HCT116 (cell line): ENCODE measurements at regions not wholly inside any gene's neighbourhood (a gene's known extent, or its start where the extent isn't known, plus 50 kb on each side); places are given as distances from the start of the nearest gene placed in this dataset.

Experiments used
- ATAC-seq: fragments of 200-7000 bp; cut with Tn5 transposase; 2 replicates; pipeline ENCODE4 v1.9.1; 2020; ENCODE audit warnings: mild to moderate bottlenecking, moderate library complexity
- BruUV-seq: library from RNA; stranded (reverse); fragments of 400-500 nt; replicated peaks from 2 replicates; lab custom pipeline; 2021; lab: Mats Ljungman, UMichigan
- CTCF ChIA-PET: fragments of 300-600 bp; sonication (Branson Sonifier 250); formaldehyde crosslinking; loops from one replicate; lab custom pipeline; 2021; ENCODE audit warnings: antibody characterized with exemption; lab: Charles Lee
- POLR2A ChIA-PET: fragments of 300-600, 350-600 bp; sonication (Branson Sonifier 250); formaldehyde crosslinking; loops from one replicate; lab custom pipeline; 2021; ENCODE audit warnings: antibody characterized with exemption; lab: Charles Lee
- RAD21 ChIA-PET, 2 experiments: fragments of 300-600 bp; sonication (Branson Sonifier 250); formaldehyde crosslinking; loops; one replicate each; lab custom pipeline; 2023; ENCODE audit warnings: low total read pairs in 2 of 2; ENCODE audit not compliant: uncharacterized antibody in 2 of 2, unreplicated experiment in 2 of 2, low non-redundant PET in 1 of 2; lab: Charles Lee
- DNase-seq: peaks from one replicate; pipeline ENCODE4 v3.0.0-alpha.2; 2010; ENCODE audit warnings: low read depth, low spot score
- H2AFZ ChIP-seq: fragments of 200-600 bp; shearing (Covaris generic), sonication (generic); 2 replicates; pipeline ENCODE4 v1.6.1; 2017; ENCODE audit warnings: low read depth, mixed run types, mixed read lengths, antibody characterized with exemption, low read length; ENCODE audit not compliant: poor library complexity, severe bottlenecking
- H3K27ac ChIP-seq: 2 replicates; pipeline ENCODE4 v1.5.1; 2012; ENCODE audit warnings: low read depth, low read length
- H3K27me3 ChIP-seq: fragments of 200-600 bp; sonication (generic); 2 replicates; pipeline ENCODE4 v1.6.1; 2016; ENCODE audit warnings: mixed run types, low read length, mixed read lengths; ENCODE audit not compliant: insufficient read depth
- H3K36me3 ChIP-seq, 2 experiments: fragments of 200-500 bp in 1 of 2; fragments of 200-600 bp in 1 of 2; sonication (Bioruptor generic) in 1 of 2; sonication (generic) in 1 of 2; 2 replicates each; pipeline versions ENCODE4 v1.5.1 to v1.6.1; 2014 to 2016; ENCODE audit warnings: low read length in 2 of 2, inconsistent platforms in 1 of 2, mixed read lengths in 1 of 2, mixed run types in 1 of 2; ENCODE audit not compliant: insufficient read depth in 2 of 2, control insufficient read depth in 1 of 2
- H3K4me1 ChIP-seq, 2 experiments: fragments of 200-600 bp in 1 of 2; sonication (generic) in 1 of 2; 2 replicates each; pipeline versions ENCODE4 v1.5.1 to v1.6.1; 2012 to 2017; ENCODE audit warnings: low read length in 2 of 2, inconsistent platforms in 1 of 2, mild to moderate bottlenecking in 1 of 2, mixed read lengths in 1 of 2, mixed run types in 1 of 2, moderate library complexity in 1 of 2; ENCODE audit not compliant: insufficient read depth in 2 of 2, control insufficient read depth in 1 of 2
- H3K4me2 ChIP-seq: fragments of 200-600 bp; sonication (generic); 2 replicates; pipeline ENCODE4 v1.6.1; 2017; ENCODE audit warnings: mixed run types, low read length, mixed read lengths
- H3K4me3 ChIP-seq, 2 experiments: fragments of 200-600 bp in 1 of 2; sonication (generic) in 1 of 2; replicated peaks in 1 of 2; 2 replicates each; pipeline ENCODE4 v1.5.1; 2011 to 2016; ENCODE audit warnings: low read length in 2 of 2, control low read depth in 1 of 2, low read depth in 1 of 2, mild to moderate bottlenecking in 1 of 2, mixed read lengths in 1 of 2, mixed run types in 1 of 2
- H3K79me2 ChIP-seq: fragments of 200-600 bp; sonication (generic); 2 replicates; pipeline ENCODE4 v1.6.1; 2017; ENCODE audit warnings: mild to moderate bottlenecking, mixed run types, low read length, moderate library complexity, mixed read lengths; ENCODE audit not compliant: insufficient read depth
- H3K9ac ChIP-seq: fragments of 200-600 bp; sonication (generic); 2 replicates; pipeline ENCODE4 v1.6.1; 2016; ENCODE audit warnings: low read length, mixed read lengths
- H3K9me2 ChIP-seq: fragments of 200-600 bp; sonication (generic), shearing (Covaris generic); 2 replicates; pipeline ENCODE4 v1.6.1; 2017; ENCODE audit warnings: mixed run types, mild to moderate bottlenecking, moderate library complexity; ENCODE audit not compliant: insufficient read depth
- H3K9me3 ChIP-seq, 2 experiments: fragments of 200-500 bp in 1 of 2; fragments of 200-600 bp in 1 of 2; sonication (Bioruptor generic) in 1 of 2; sonication (generic) in 1 of 2; 2 replicates each; pipeline ENCODE4 v1.6.1; 2014 to 2017; ENCODE audit warnings: low read length in 2 of 2, mixed read lengths in 2 of 2, inconsistent platforms in 1 of 2, low read depth in 1 of 2, mild to moderate bottlenecking in 1 of 2, mixed run types in 1 of 2, moderate library complexity in 1 of 2; ENCODE audit not compliant: control insufficient read depth in 1 of 2, insufficient read depth in 1 of 2
- H4K20me1 ChIP-seq: fragments of 200-600 bp; sonication (generic), shearing (Covaris generic); 2 replicates; pipeline ENCODE4 v1.6.1; 2017; ENCODE audit warnings: mixed run types, mild to moderate bottlenecking, moderate library complexity; ENCODE audit not compliant: insufficient read depth
- CBX3 ChIP-seq: IDR thresholded peaks from 2 replicates; pipeline ENCODE4 v1.6.1; 2012; ENCODE audit warnings: low read depth
- CEBPB ChIP-seq: IDR thresholded peaks from 2 replicates; pipeline ENCODE4 v1.6.1; 2012; ENCODE audit warnings: low read depth
- EGR1 ChIP-seq: IDR thresholded peaks from 2 replicates; pipeline ENCODE4 v1.6.1; 2012; ENCODE audit warnings: low read depth
- ELF1 ChIP-seq: IDR thresholded peaks from 2 replicates; pipeline ENCODE4 v1.6.1; 2012; ENCODE audit warnings: low read depth, borderline replicate concordance
- EZH2 ChIP-seq: fragments of 200-600 bp; sonication (generic); IDR thresholded peaks from 2 replicates; pipeline ENCODE4 v1.6.1; 2017; ENCODE audit warnings: antibody characterized with exemption, mixed run types
- EZH2phosphoT487 ChIP-seq: fragments of 200-600 bp; IDR thresholded peaks from 2 replicates; pipeline ENCODE4 v1.6.1; 2018; ENCODE audit warnings: antibody characterized with exemption, borderline replicate concordance
- FOSL1 ChIP-seq: IDR thresholded peaks from 2 replicates; pipeline ENCODE4 v1.6.1; 2012; ENCODE audit warnings: low read depth
- JUND ChIP-seq: IDR thresholded peaks from 2 replicates; pipeline ENCODE4 v1.6.1; 2012
- POLR2A ChIP-seq: IDR thresholded peaks from 2 replicates; pipeline ENCODE4 v1.7.0; 2011; ENCODE audit warnings: borderline replicate concordance; ENCODE audit not compliant: insufficient read depth, insufficient read length; ENCODE audit errors: extremely low read depth
- POLR2AphosphoS5 ChIP-seq: IDR thresholded peaks from 2 replicates; pipeline ENCODE4 v1.6.1; 2011; ENCODE audit warnings: mild to moderate bottlenecking, low read depth, low read length, moderate library complexity
- SIN3A ChIP-seq: IDR thresholded peaks from 2 replicates; pipeline ENCODE4 v1.6.1; 2012; ENCODE audit warnings: low read depth
- SP1 ChIP-seq: IDR thresholded peaks from 2 replicates; pipeline ENCODE4 v1.6.1; 2012; ENCODE audit warnings: low read depth
- SRF ChIP-seq: IDR thresholded peaks from 2 replicates; pipeline ENCODE4 v1.6.1; 2012; ENCODE audit warnings: low read depth
- ZFX ChIP-seq: fragments of 450-650 bp; IDR thresholded peaks from 2 replicates; pipeline ENCODE4 v1.6.1; 2017
- intact Hi-C: fragments of 100-400 bp; cut with micrococcal nuclease; formaldehyde crosslinking; loops from 2 replicates; pipeline ENCODE4 v1.10.0; 2022
- TF ChIP-seq, protein P1 (sequence below), 3 experiments: fragments of 200-600 bp in 1 of 3; sonication (generic) in 1 of 3; IDR thresholded peaks in 2 of 3; conservative IDR thresholded peaks in 1 of 3; 2 replicates each; pipeline ENCODE4 v1.5.1; 2012 to 2017; ENCODE audit warnings: low read depth in 2 of 3, low read length in 2 of 3, antibody characterized with exemption in 1 of 3, borderline replicate concordance in 1 of 3, control low read depth in 1 of 3, mild to moderate bottlenecking in 1 of 3, mixed read lengths in 1 of 3, mixed run types in 1 of 3, moderate library complexity in 1 of 3; ENCODE audit not compliant: insufficient read depth in 1 of 3
- TF ChIP-seq, protein P2 (sequence below): IDR thresholded peaks from 2 replicates; pipeline ENCODE4 v1.6.1; 2012; ENCODE audit warnings: low read depth
- TF ChIP-seq, protein P3 (sequence below): IDR thresholded peaks from 2 replicates; pipeline ENCODE4 v1.6.1; 2012

DNA sequence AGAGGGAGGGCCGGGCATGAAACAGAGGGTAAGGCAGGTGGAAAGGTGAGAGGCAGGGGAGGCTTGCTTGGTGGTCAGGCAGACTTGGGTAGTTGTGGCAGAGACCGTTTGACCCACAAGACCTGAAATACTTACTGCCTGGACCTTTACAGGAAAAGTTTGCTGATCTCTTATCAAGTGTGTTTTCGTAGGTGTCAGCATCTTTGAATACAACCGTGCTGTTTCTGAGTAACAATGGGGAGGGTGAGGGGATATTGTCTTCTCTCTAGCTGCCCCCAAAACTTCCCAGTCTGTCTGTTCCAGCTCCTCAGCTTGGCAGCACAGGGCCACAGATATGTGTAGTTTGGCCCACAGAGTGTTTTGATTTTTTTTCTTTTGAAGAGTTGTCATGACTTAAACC is 212.5 kb upstream of the MPHOSPH6 start:
- intact Hi-C loops, result no loop called here
- no peak for TF ChIP-seq SRF
- TF ChIP-seq EZH2phosphoT487, result no peak
- no peak for TF ChIP-seq SP1
- no peak for TF ChIP-seq ELF1

DNA sequence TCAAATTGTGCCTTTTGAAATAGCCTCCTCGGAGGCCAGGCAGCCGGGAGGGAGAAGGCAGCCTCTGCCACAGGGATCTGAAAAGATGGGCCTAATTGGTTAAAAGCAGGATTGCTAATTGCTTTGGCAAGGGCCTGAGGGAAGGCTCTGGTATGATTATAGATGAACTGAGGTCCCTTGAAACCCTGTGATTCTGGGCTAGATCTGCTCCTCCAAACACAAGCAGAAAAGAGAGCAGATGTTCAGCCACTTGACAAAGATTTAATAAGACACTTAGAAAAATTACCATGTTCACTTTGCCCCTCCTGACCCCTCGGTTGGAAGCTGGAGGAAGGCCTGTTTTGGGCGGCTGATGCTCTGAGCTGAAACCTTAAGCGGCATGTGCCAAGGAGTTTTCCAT is 209.5 kb upstream of the MPHOSPH6 start:
- ATAC-seq, result no peak
- Histone ChIP-seq H3K9me3 (no peaks in the 10 kb centered on the region), H2AFZ (no peak overlapping the region), H4K20me1 (no peaks in the 10 kb centered on the region), H3K4me3 (no peak overlapping the region), H3K79me2 (no peaks in the 10 kb centered on the region), H3K4me1 (no peaks in the 10 kb centered on the region), H3K4me2 (no peak overlapping the region), H3K27me3 (peaks cover 33% of the 10 kb centered on the region), H3K36me3 (no peaks in the 10 kb centered on the region), H3K9ac (no peak overlapping the region), H3K9me2 (no peaks in the 10 kb centered on the region)
- DNase-seq, result no peak
- RAD21 ChIA-PET, result no interaction called here
- CTCF ChIA-PET, result no interaction called here
- TF ChIP-seq, protein P1, sequence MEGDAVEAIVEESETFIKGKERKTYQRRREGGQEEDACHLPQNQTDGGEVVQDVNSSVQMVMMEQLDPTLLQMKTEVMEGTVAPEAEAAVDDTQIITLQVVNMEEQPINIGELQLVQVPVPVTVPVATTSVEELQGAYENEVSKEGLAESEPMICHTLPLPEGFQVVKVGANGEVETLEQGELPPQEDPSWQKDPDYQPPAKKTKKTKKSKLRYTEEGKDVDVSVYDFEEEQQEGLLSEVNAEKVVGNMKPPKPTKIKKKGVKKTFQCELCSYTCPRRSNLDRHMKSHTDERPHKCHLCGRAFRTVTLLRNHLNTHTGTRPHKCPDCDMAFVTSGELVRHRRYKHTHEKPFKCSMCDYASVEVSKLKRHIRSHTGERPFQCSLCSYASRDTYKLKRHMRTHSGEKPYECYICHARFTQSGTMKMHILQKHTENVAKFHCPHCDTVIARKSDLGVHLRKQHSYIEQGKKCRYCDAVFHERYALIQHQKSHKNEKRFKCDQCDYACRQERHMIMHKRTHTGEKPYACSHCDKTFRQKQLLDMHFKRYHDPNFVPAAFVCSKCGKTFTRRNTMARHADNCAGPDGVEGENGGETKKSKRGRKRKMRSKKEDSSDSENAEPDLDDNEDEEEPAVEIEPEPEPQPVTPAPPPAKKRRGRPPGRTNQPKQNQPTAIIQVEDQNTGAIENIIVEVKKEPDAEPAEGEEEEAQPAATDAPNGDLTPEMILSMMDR (IDR thresholded peaks at IDR 0.05 in 2 of 3, conservative IDR thresholded peaks at IDR 0.05 in 1 of 3; ENCODE audit: borderline replicate concordance in 1 of 3, insufficient read depth in 1 of 3, low read depth in 2 of 3, low read length in 2 of 3), result no peak
- TF ChIP-seq FOSL1, result no peak
- no peak for TF ChIP-seq POLR2AphosphoS5
- no peak for TF ChIP-seq CEBPB
- TF ChIP-seq CBX3, result no peak
- no peak for TF ChIP-seq SIN3A
- TF ChIP-seq, protein P2, sequence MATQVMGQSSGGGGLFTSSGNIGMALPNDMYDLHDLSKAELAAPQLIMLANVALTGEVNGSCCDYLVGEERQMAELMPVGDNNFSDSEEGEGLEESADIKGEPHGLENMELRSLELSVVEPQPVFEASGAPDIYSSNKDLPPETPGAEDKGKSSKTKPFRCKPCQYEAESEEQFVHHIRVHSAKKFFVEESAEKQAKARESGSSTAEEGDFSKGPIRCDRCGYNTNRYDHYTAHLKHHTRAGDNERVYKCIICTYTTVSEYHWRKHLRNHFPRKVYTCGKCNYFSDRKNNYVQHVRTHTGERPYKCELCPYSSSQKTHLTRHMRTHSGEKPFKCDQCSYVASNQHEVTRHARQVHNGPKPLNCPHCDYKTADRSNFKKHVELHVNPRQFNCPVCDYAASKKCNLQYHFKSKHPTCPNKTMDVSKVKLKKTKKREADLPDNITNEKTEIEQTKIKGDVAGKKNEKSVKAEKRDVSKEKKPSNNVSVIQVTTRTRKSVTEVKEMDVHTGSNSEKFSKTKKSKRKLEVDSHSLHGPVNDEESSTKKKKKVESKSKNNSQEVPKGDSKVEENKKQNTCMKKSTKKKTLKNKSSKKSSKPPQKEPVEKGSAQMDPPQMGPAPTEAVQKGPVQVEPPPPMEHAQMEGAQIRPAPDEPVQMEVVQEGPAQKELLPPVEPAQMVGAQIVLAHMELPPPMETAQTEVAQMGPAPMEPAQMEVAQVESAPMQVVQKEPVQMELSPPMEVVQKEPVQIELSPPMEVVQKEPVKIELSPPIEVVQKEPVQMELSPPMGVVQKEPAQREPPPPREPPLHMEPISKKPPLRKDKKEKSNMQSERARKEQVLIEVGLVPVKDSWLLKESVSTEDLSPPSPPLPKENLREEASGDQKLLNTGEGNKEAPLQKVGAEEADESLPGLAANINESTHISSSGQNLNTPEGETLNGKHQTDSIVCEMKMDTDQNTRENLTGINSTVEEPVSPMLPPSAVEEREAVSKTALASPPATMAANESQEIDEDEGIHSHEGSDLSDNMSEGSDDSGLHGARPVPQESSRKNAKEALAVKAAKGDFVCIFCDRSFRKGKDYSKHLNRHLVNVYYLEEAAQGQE, result no peak
- no peak for TF ChIP-seq EZH2phosphoT487
- no peak for TF ChIP-seq POLR2A
- TF ChIP-seq EZH2, result no peak
- TF ChIP-seq, protein P3, sequence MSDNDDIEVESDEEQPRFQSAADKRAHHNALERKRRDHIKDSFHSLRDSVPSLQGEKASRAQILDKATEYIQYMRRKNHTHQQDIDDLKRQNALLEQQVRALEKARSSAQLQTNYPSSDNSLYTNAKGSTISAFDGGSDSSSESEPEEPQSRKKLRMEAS, result no peak
- no peak for TF ChIP-seq ZFX
- TF ChIP-seq JUND, result no peak
- no peak for TF ChIP-seq EGR1
- TF ChIP-seq, all 23 proteins: peak for 0
- no TSS peak for BruUV-seq
- no peak overlapping the region for H3K27ac ChIP-seq
- POLR2A ChIA-PET, result no interaction called here
- intact Hi-C loops, result no loop called here

More for the DNA sequence above, 212.5 kb upstream of the MPHOSPH6 start:
- H3K36me3 ChIP-seq, result no peaks in the 10 kb centered on the region
- H3K4me1 ChIP-seq, result no peaks in the 10 kb centered on the region
- POLR2A ChIA-PET, result no interaction called here
- H3K27me3 ChIP-seq, result peaks cover 37% of the 10 kb centered on the region
- no peak overlapping the region for H3K27ac ChIP-seq
- no peaks in the 10 kb centered on the region for H3K79me2 ChIP-seq
- no peak for ATAC-seq
- BruUV-seq, result no TSS peak
- H3K4me3 ChIP-seq, result no peak overlapping the region
- H2AFZ ChIP-seq, result no peak overlapping the region
- H3K9ac ChIP-seq, result no peak overlapping the region
- no peaks in the 10 kb centered on the region for H3K9me3 ChIP-seq
- H3K9me2 ChIP-seq, result no peaks in the 10 kb centered on the region
- H4K20me1 ChIP-seq, result no peaks in the 10 kb centered on the region
- no peak overlapping the region for H3K4me2 ChIP-seq
- RAD21 ChIA-PET, result no interaction called here
- CTCF ChIA-PET, result no interaction called here
- no peak for DNase-seq
